SK-N-SH treated with all-trans-retinoic acid at 6 μM for 48 hours (cell line): ENCODE measurements at regions not wholly inside any gene's neighbourhood (a gene's known extent, or its start where the extent isn't known, plus 50 kb on each side); places are given as distances from the start of the nearest gene placed in this dataset.

ENCODE experiments used
- ATAC-seq: fragments of 200-7000 bp; cut with Tn5 transposase; 3 replicates; pipeline ENCODE4 v1.9.1; 2020; ENCODE audit warnings: mild to moderate bottlenecking, moderate library complexity
- BACH2 ChIP-seq: fragments of 250-450 bp; sonication (Bioruptor Pico); IDR thresholded peaks from 2 replicates; pipeline ENCODE4 v1.9.0; 2021; ENCODE audit warnings: mild to moderate bottlenecking, borderline replicate concordance
- CREB5 ChIP-seq: fragments of 250-450 bp; sonication (Bioruptor Pico); IDR thresholded peaks from 2 replicates; pipeline ENCODE4 v1.5.1; 2020; ENCODE audit warnings: low read depth, mild to moderate bottlenecking, moderate library complexity
- CSDC2 ChIP-seq: fragments of 250-450 bp; sonication (Bioruptor Pico); IDR thresholded peaks from 2 replicates; pipeline ENCODE4 v1.5.0; 2020; ENCODE audit warnings: mild to moderate bottlenecking, moderate library complexity
- CSRNP3 ChIP-seq: fragments of 250-450 bp; sonication (Bioruptor Pico); IDR thresholded peaks from 2 replicates; pipeline ENCODE4 v1.5.1; 2021; ENCODE audit warnings: mild to moderate bottlenecking, moderate library complexity
- ESRRG ChIP-seq: fragments of 250-450 bp; sonication (Bioruptor Pico); IDR thresholded peaks from 2 replicates; pipeline ENCODE4 v1.6.1; 2021; ENCODE audit warnings: mild to moderate bottlenecking
- GLIS3 ChIP-seq: fragments of 250-450 bp; sonication (Bioruptor Pico); IDR thresholded peaks from 2 replicates; pipeline ENCODE4 v1.5.0; 2020; ENCODE audit warnings: mild to moderate bottlenecking, moderate library complexity
- ISL1 ChIP-seq: fragments of 250-450 bp; sonication (Bioruptor Pico); IDR thresholded peaks from 2 replicates; pipeline ENCODE4 v2.1.2; 2022; ENCODE audit warnings: mild to moderate bottlenecking, moderate library complexity
- OSR1 ChIP-seq: fragments of 250-450 bp; sonication (Bioruptor Pico); IDR thresholded peaks from 2 replicates; pipeline ENCODE4 v1.8.0; 2022; ENCODE audit warnings: moderate library complexity, mild to moderate bottlenecking, inconsistent platforms
- PATZ1 ChIP-seq: fragments of 250-450 bp; sonication (Bioruptor Pico); IDR thresholded peaks from 2 replicates; pipeline ENCODE4 v1.8.0; 2020; ENCODE audit warnings: mild to moderate bottlenecking, moderate library complexity, borderline replicate concordance
- POU6F1 ChIP-seq: fragments of 250-450 bp; sonication (Bioruptor Pico); IDR thresholded peaks from 2 replicates; pipeline ENCODE4 v1.8.0; 2021; ENCODE audit warnings: low read depth, mild to moderate bottlenecking, moderate library complexity, borderline replicate concordance
- RARB ChIP-seq: fragments of 250-450 bp; sonication (Bioruptor Pico); IDR thresholded peaks from 2 replicates; pipeline ENCODE4 v1.8.0; 2021; ENCODE audit warnings: mild to moderate bottlenecking, moderate library complexity
- SNAI2 ChIP-seq: fragments of 250-450 bp; sonication (Bioruptor Pico); IDR thresholded peaks from 2 replicates; pipeline ENCODE4 v1.5.0; 2020; ENCODE audit warnings: mild to moderate bottlenecking, moderate library complexity
- TCF4 ChIP-seq: fragments of 250-450 bp; sonication (Bioruptor Pico); IDR thresholded peaks from 2 replicates; pipeline ENCODE4 v1.8.0; 2021; ENCODE audit warnings: mild to moderate bottlenecking, moderate library complexity, borderline replicate concordance
- TOX ChIP-seq: fragments of 250-450 bp; sonication (Bioruptor Pico); IDR thresholded peaks from 2 replicates; pipeline ENCODE4 v1.8.0; 2021; ENCODE audit warnings: mild to moderate bottlenecking, moderate library complexity, borderline replicate concordance
- TSHZ2 ChIP-seq: fragments of 250-450 bp; sonication (Bioruptor Pico); IDR thresholded peaks from 2 replicates; pipeline ENCODE4 v1.5.0; 2020; ENCODE audit warnings: mild to moderate bottlenecking, moderate library complexity
- ZC3H10 ChIP-seq: fragments of 250-450 bp; sonication (Bioruptor Pico); IDR thresholded peaks from 2 replicates; pipeline ENCODE4 v1.5.1; 2021; ENCODE audit warnings: mild to moderate bottlenecking, moderate library complexity
- ZFP3 ChIP-seq: fragments of 250-450 bp; sonication (Bioruptor Pico); IDR thresholded peaks from 2 replicates; pipeline ENCODE4 v1.5.0; 2020; ENCODE audit warnings: mild to moderate bottlenecking, moderate library complexity
- ZFP30 ChIP-seq: fragments of 450-650 bp; formaldehyde crosslinking; IDR thresholded peaks from 2 replicates; pipeline ENCODE4 v1.5.0; 2022; ENCODE audit warnings: mild to moderate bottlenecking, moderate library complexity
- ZNF565 ChIP-seq: fragments of 450-650 bp; formaldehyde crosslinking; conservative IDR thresholded peaks from 2 replicates; pipeline ENCODE4 v1.5.0; 2020; ENCODE audit warnings: low read depth, mild to moderate bottlenecking, moderate library complexity
- ZNF70 ChIP-seq: fragments of 450-650 bp; formaldehyde crosslinking; IDR thresholded peaks from 2 replicates; pipeline ENCODE4 v1.5.0; 2020; ENCODE audit warnings: mild to moderate bottlenecking, moderate library complexity
- ZNF8 ChIP-seq: fragments of 450-650 bp; formaldehyde crosslinking; IDR thresholded peaks from 2 replicates; pipeline ENCODE4 v1.5.0; 2020; ENCODE audit warnings: mild to moderate bottlenecking, moderate library complexity

GRCh38 chr11:119885067-119885466 is 156.1 kb upstream of the NECTIN1 start:
- TF ChIP-seq CSRNP3 (CRISPR knock-in tag) (no peak), GLIS3 (CRISPR knock-in tag) (no peak), CSDC2 (no peak), ZNF70 (CRISPR knock-in tag) (no peak), ZFP30 (CRISPR knock-in tag) (no peak), BACH2 (no peak), TSHZ2 (no peak), SNAI2 (CRISPR knock-in tag) (no peak), OSR1 (CRISPR knock-in tag) (no peak), ZNF565 (no peak), ZC3H10 (CRISPR knock-in tag) (no peak), TCF4 (CRISPR knock-in tag) (no peak), ZNF8 (no peak), ESRRG (CRISPR knock-in tag) (no peak), POU6F1 (CRISPR knock-in tag) (no peak), CREB5 (CRISPR knock-in tag) (no peak), ISL1 (CRISPR knock-in tag) (no peak), TOX (CRISPR knock-in tag) (no peak), RARB (no peak), ZFP3 (CRISPR knock-in tag) (no peak)
- ATAC-seq: no peak

- ATAC-seq: no peak
- TF ChIP-seq TCF4 (CRISPR knock-in tag): no peak
- TF ChIP-seq POU6F1 (CRISPR knock-in tag): no peak
- no peak for TF ChIP-seq SNAI2 (CRISPR knock-in tag)
- TF ChIP-seq OSR1 (CRISPR knock-in tag): no peak
- no peak for TF ChIP-seq ZC3H10 (CRISPR knock-in tag)
- TF ChIP-seq ZNF70 (CRISPR knock-in tag): no peak
- no peak for TF ChIP-seq PATZ1 (CRISPR knock-in tag)
Measured at GRCh38 chr11:119882316-119882715, 153.3 kb upstream of the NECTIN1 start.

- ATAC-seq: no peak
- no peak for TF ChIP-seq GLIS3 (CRISPR knock-in tag)
- TF ChIP-seq SNAI2 (CRISPR knock-in tag): no peak
- no peak for TF ChIP-seq CSRNP3 (CRISPR knock-in tag)
- no peak for TF ChIP-seq CSDC2
- TF ChIP-seq ISL1 (CRISPR knock-in tag): no peak
- TF ChIP-seq TSHZ2: no peak
- no peak for TF ChIP-seq PATZ1 (CRISPR knock-in tag)
Measured at GRCh38 chr11:119880873-119881272, 151.9 kb upstream of the NECTIN1 start.
